ENCODE measurements at regions not wholly inside any gene's neighbourhood (a gene's known extent, or its start where the extent isn't known, plus 50 kb on each side); places are given as distances from the start of the nearest gene placed in this dataset.
A peak's percentile ranks its signal among the peaks of the same experiment; 100 is the strongest.

GRCh38 chr9:22232971-22233370 is 213.7 kb upstream of the DMRTA1 start:
- H3K27me3 ChIP-seq (replicated peaks; ENCODE audit: insufficient read depth), result no peaks in the 10 kb centered on the region
- H3K9me3 ChIP-seq, result no peaks in the 10 kb centered on the region
- 15% methylated on average over 1 of the region's 1 CpG for WGBS
- H3K27ac ChIP-seq, result no peak overlapping the region
- H3K36me3 ChIP-seq, result no peaks in the 10 kb centered on the region
- no peak overlapping the region for H3K4me3 ChIP-seq
- no peak for TF ChIP-seq CTCF (IDR thresholded peaks at IDR 0.05)
- TF ChIP-seq POLR2A (IDR thresholded peaks at IDR 0.05), result no peak
- TF ChIP-seq POLR2AphosphoS5 (IDR thresholded peaks at IDR 0.05), result peak; percentile 5
- DNase-seq (ENCODE audit: low spot score), result no peak
- intact Hi-C loops (cut with DNase I), result loop anchor here (10.0 kb wide), 1 partner anchor 198 kb away; no protein-coding TSS in a partner anchor
- H3K4me1 ChIP-seq (replicated peaks), result no peaks in the 10 kb centered on the region

- Histone ChIP-seq H3K4me1 (replicated peaks) (no peaks in the 10 kb centered on the region), H3K4me3 (no peak overlapping the region), H3K27ac (no peak overlapping the region), H3K27me3 (replicated peaks; ENCODE audit: insufficient read depth) (no peaks in the 10 kb centered on the region), H3K36me3 (no peaks in the 10 kb centered on the region), H3K9me3 (no peaks in the 10 kb centered on the region)
- intact Hi-C loops (cut with DNase I), result loop anchor here (10.0 kb wide), 1 partner anchor 203 kb away; no protein-coding TSS in a partner anchor
- WGBS, result 97% methylated on average over 3 of the region's 3 CpGs
- no peak for DNase-seq (ENCODE audit: low spot score)
- TF ChIP-seq CTCF (IDR thresholded peaks at IDR 0.05) (no peak), POLR2AphosphoS5 (IDR thresholded peaks at IDR 0.05) (no peak), POLR2A (IDR thresholded peaks at IDR 0.05) (no peak)
Measured at GRCh38 chr9:22237497-22238363, 208.9 kb upstream of the DMRTA1 start.

- H3K27ac ChIP-seq, result no peak overlapping the region
- DNase-seq (ENCODE audit: low spot score), result no peak
- no peak for TF ChIP-seq POLR2A (IDR thresholded peaks at IDR 0.05)
- peak in 2 of 4 experiments; percentile 16 to 30 for TF ChIP-seq CTCF (IDR thresholded peaks at IDR 0.05)
- no peak for TF ChIP-seq POLR2AphosphoS5 (IDR thresholded peaks at IDR 0.05)
- H3K27me3 ChIP-seq (replicated peaks; ENCODE audit: insufficient read depth), result no peaks in the 10 kb centered on the region
- no peaks in the 10 kb centered on the region for H3K9me3 ChIP-seq
- no peak overlapping the region for H3K4me3 ChIP-seq
- no peaks in the 10 kb centered on the region for H3K4me1 ChIP-seq (replicated peaks)
- WGBS, result 18% methylated on average over 9 of the region's 9 CpGs
- H3K36me3 ChIP-seq, result no peaks in the 10 kb centered on the region
- intact Hi-C loops (cut with DNase I), result loop anchor here (10.0 kb wide), 1 partner anchor 204 kb away; no protein-coding TSS in a partner anchor
Measured at GRCh38 chr9:22238809-22239684, 207.6 kb upstream of the DMRTA1 start.

- Histone ChIP-seq H3K9me3 (no peaks in the 10 kb centered on the region), H3K4me1 (replicated peaks) (no peaks in the 10 kb centered on the region), H3K36me3 (no peaks in the 10 kb centered on the region), H3K27ac (no peak overlapping the region), H3K4me3 (no peak overlapping the region), H3K27me3 (replicated peaks; ENCODE audit: insufficient read depth) (no peaks in the 10 kb centered on the region)
- intact Hi-C loops (cut with DNase I), result loop anchor here (2.0 to 5.0 kb wide), 2 partner anchors 212 to 428 kb away; no protein-coding TSS in a partner anchor
- WGBS, result 45% methylated on average over 1 of the region's 1 CpG
- TF ChIP-seq POLR2A (IDR thresholded peaks at IDR 0.05) (no peak), CTCF (IDR thresholded peaks at IDR 0.05) (no peak), POLR2AphosphoS5 (IDR thresholded peaks at IDR 0.05) (no peak)
- DNase-seq (ENCODE audit: low spot score), result no peak
Measured at GRCh38 chr9:22240619-22241018, 206.0 kb upstream of the DMRTA1 start.

All from prostate gland (tissue), 2 donors.